ENCODE measurements at regions not wholly inside any gene's neighbourhood (a gene's known extent, or its start where the extent isn't known, plus 50 kb on each side); places are given as distances from the start of the nearest gene placed in this dataset.

DNA sequence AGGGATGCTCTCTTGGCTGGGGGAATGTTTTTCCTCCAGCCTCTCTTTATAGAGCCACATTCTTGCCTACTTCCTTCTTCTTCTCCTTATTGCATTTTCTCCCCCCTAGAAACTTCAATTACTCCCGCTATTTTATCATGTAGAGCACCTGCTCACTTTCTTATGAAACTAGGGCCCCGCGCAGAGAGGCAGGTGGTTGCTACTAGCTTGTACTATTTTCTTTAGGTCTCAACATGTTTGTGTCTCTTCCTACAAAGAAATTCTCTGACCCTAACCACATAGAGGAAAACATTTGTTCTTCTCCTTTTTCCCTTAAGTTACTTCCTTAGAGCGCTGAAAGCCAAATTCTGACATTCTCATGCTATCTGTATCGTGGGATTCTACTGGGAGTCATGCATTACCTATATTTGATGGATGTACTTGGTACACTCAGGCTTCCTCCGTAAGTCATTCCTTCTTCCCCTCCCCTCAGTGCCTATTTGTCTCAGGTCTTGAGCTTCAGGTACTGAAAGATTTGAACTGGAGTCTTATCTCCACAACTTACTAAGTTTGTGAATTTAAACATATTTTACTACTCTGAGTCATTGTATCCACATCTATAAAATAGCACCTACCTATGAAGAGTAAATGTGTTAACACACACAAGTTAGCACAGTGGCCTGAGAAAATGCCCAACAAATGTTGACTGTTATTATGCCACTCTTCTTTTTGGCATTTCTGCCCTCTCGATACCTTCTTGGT, 159.1 kb upstream of the LEF1 start:
- Mint-ChIP-seq H3K4me1 (no peaks in the 10 kb centered on the region), H3K27ac (no peak overlapping the region), H3K4me3 (no peak overlapping the region), H3K9me3 (peaks cover 0 to 4% (median 3%) of the 10 kb centered on the region in 7 donors), H3K27me3 (ENCODE audit: low read depth in 3 of 3) (peaks cover 0 to 4% (median 3%) of the 10 kb centered on the region in 3 donors), H3K36me3 (no peaks in the 10 kb centered on the region)
- no peak for DNase-seq
- no peaks in the 10 kb centered on the region for H3K79me2 ChIP-seq (ENCODE audit: insufficient read depth, low read length)
- intact Hi-C loops (cut with micrococcal nuclease), result no loop called here
- H3K36me3 ChIP-seq (replicated peaks in 1 of 2; ENCODE audit: control insufficient read depth in 1 of 2, insufficient read depth in 2 of 2, low read length in 2 of 2), result no peaks in the 10 kb centered on the region
- no peak overlapping the region for H3K4me2 ChIP-seq (replicated peaks; ENCODE audit: extremely low read depth, low read length, poor library complexity, severe bottlenecking)
- H3K9ac ChIP-seq (ENCODE audit: insufficient read depth, low read length, poor library complexity, severe bottlenecking), result no peak overlapping the region
- H2AFZ ChIP-seq (ENCODE audit: insufficient read depth, low read depth, low read length, poor library complexity, severe bottlenecking), result no peak overlapping the region
- 81% methylated on average over 2 of the region's 7 CpGs for WGBS (ENCODE audit: insufficient coverage)
- H3K4me3 ChIP-seq (replicated peaks in 1 of 3; ENCODE audit: low read depth in 2 of 3, low read length in 3 of 3), result no peak overlapping the region
- H3K4me1 ChIP-seq (ENCODE audit: control insufficient read depth in 1 of 2, insufficient read depth in 2 of 2, low read length in 2 of 2), result no peaks in the 10 kb centered on the region
- no peaks in the 10 kb centered on the region for H4K20me1 ChIP-seq (ENCODE audit: insufficient read depth, low read length)
- H3K27ac ChIP-seq (ENCODE audit: low read depth in 1 of 2, low read length in 2 of 2), result no peak overlapping the region
- no peaks in the 10 kb centered on the region for H3K9me3 ChIP-seq (replicated peaks in 1 of 2; ENCODE audit: control insufficient read depth in 1 of 2, insufficient read depth in 1 of 2, low read length in 2 of 2)
- no peaks in the 10 kb centered on the region for H3K27me3 ChIP-seq (ENCODE audit: control insufficient read depth in 2 of 2, insufficient read depth in 2 of 2, low read length in 2 of 2)
- TF ChIP-seq, protein P1, sequence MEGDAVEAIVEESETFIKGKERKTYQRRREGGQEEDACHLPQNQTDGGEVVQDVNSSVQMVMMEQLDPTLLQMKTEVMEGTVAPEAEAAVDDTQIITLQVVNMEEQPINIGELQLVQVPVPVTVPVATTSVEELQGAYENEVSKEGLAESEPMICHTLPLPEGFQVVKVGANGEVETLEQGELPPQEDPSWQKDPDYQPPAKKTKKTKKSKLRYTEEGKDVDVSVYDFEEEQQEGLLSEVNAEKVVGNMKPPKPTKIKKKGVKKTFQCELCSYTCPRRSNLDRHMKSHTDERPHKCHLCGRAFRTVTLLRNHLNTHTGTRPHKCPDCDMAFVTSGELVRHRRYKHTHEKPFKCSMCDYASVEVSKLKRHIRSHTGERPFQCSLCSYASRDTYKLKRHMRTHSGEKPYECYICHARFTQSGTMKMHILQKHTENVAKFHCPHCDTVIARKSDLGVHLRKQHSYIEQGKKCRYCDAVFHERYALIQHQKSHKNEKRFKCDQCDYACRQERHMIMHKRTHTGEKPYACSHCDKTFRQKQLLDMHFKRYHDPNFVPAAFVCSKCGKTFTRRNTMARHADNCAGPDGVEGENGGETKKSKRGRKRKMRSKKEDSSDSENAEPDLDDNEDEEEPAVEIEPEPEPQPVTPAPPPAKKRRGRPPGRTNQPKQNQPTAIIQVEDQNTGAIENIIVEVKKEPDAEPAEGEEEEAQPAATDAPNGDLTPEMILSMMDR (IDR thresholded peaks at IDR 0.05), result no peak

- Histone ChIP-seq H4K20me1 (ENCODE audit: insufficient read depth, low read length) (no peaks in the 10 kb centered on the region), H3K27ac (ENCODE audit: low read depth in 1 of 2, low read length in 2 of 2) (no peak overlapping the region), H3K27me3 (ENCODE audit: control insufficient read depth in 2 of 2, insufficient read depth in 2 of 2, low read length in 2 of 2) (no peaks in the 10 kb centered on the region), H3K9ac (ENCODE audit: insufficient read depth, low read length, poor library complexity, severe bottlenecking) (no peak overlapping the region), H3K4me2 (replicated peaks; ENCODE audit: extremely low read depth, low read length, poor library complexity, severe bottlenecking) (no peak overlapping the region), H3K36me3 (replicated peaks in 1 of 2; ENCODE audit: control insufficient read depth in 1 of 2, insufficient read depth in 2 of 2, low read length in 2 of 2) (no peaks in the 10 kb centered on the region), H3K79me2 (ENCODE audit: insufficient read depth, low read length) (no peaks in the 10 kb centered on the region), H3K4me3 (replicated peaks in 1 of 3; ENCODE audit: low read depth in 2 of 3, low read length in 3 of 3) (no peak overlapping the region), H3K4me1 (ENCODE audit: control insufficient read depth in 1 of 2, insufficient read depth in 2 of 2, low read length in 2 of 2) (no peaks in the 10 kb centered on the region), H3K9me3 (replicated peaks in 1 of 2; ENCODE audit: control insufficient read depth in 1 of 2, insufficient read depth in 1 of 2, low read length in 2 of 2) (peaks cover 0 to 6% of the 10 kb centered on the region in 2 donors), H2AFZ (ENCODE audit: insufficient read depth, low read depth, low read length, poor library complexity, severe bottlenecking) (no peak overlapping the region)
- Mint-ChIP-seq H3K27ac (no peak overlapping the region), H3K4me1 (no peaks in the 10 kb centered on the region), H3K9me3 (peaks cover 3 to 7% (median 4%) of the 10 kb centered on the region in 7 donors), H3K27me3 (ENCODE audit: low read depth in 3 of 3) (peaks cover 0 to 4% (median 0%) of the 10 kb centered on the region in 3 donors), H3K36me3 (no peaks in the 10 kb centered on the region), H3K4me3 (no peak overlapping the region)
- TF ChIP-seq, protein P1 (IDR thresholded peaks at IDR 0.05), result no peak
- DNase-seq, result no peak
- intact Hi-C loops (cut with micrococcal nuclease), result no loop called here
- no CpG with 5 or more reads among the region's 1 CpG for WGBS (ENCODE audit: insufficient coverage)
Measured at GRCh38 chr4:108325561-108325960, 156.8 kb upstream of the LEF1 start.
